IMR-90 (cell line): ENCODE measurements at regions not wholly inside any gene's neighbourhood (a gene's known extent, or its start where the extent isn't known, plus 50 kb on each side); places are given as distances from the start of the nearest gene placed in this dataset.

Experiments used
- ATAC-seq: fragments of 200-7000 bp; cut with Tn5 transposase; 2 replicates; pipeline ENCODE4 v1.9.1; 2020; ENCODE audit warnings: low read depth, mild to moderate bottlenecking, moderate library complexity
- BruUV-seq: library from RNA; stranded (reverse); fragments of 400-500 nt; replicated peaks from 2 replicates; lab custom pipeline; 2021; lab: Mats Ljungman, UMichigan
- CTCF ChIA-PET: fragments of 300-600 bp; formaldehyde crosslinking; extraction: SDS; loops from one replicate; lab custom pipeline; 2021; ENCODE audit warnings: antibody characterized with exemption; lab: Yijun Ruan, JAX
- POLR2A ChIA-PET: fragments of 300-600 bp; sonication (Branson Sonifier 250); formaldehyde crosslinking; loops from one replicate; lab custom pipeline; 2022; ENCODE audit warnings: antibody characterized with exemption; ENCODE audit not compliant: unreplicated experiment; lab: Charles Lee
- DNase-seq: peaks from one replicate; pipeline ENCODE4 v3.0.0; 2013
- H2AFZ ChIP-seq: replicated peaks from 2 replicates; pipeline ENCODE3; 2013; ENCODE audit warnings: low read length, mild to moderate bottlenecking; ENCODE audit not compliant: poor library complexity
- H2AK5ac ChIP-seq: 2 replicates; pipeline ENCODE4 v1.6.1; 2013; ENCODE audit warnings: low read depth, low read length, inconsistent platforms
- H2AK9ac ChIP-seq: replicated peaks from 2 replicates; pipeline ENCODE3; 2013; ENCODE audit warnings: mild to moderate bottlenecking, low read depth, low read length, moderate library complexity; ENCODE audit not compliant: poor library complexity
- H2BK120ac ChIP-seq: 2 replicates; pipeline ENCODE4 v1.6.1; 2013; ENCODE audit warnings: low read depth, low read length, inconsistent platforms
- H2BK15ac ChIP-seq: 3 replicates; pipeline ENCODE4 v1.6.1; 2013; ENCODE audit warnings: low read depth, low read length, inconsistent platforms
- H2BK20ac ChIP-seq: 2 replicates; pipeline ENCODE4 v1.6.1; 2013; ENCODE audit warnings: low read depth, mild to moderate bottlenecking, inconsistent platforms, low read length, moderate library complexity
- H2BK5ac ChIP-seq: 2 replicates; pipeline ENCODE4 v1.6.1; 2013; ENCODE audit warnings: mild to moderate bottlenecking, low read depth, low read length, inconsistent platforms; ENCODE audit not compliant: poor library complexity, severe bottlenecking
- H3K14ac ChIP-seq: replicated peaks from 2 replicates; pipeline ENCODE4 v1.6.1; 2013; ENCODE audit warnings: low read depth, low read length, inconsistent platforms
- H3K18ac ChIP-seq: 2 replicates; pipeline ENCODE4 v1.6.1; 2013; ENCODE audit warnings: low read depth, low read length, control low read depth
- H3K23ac ChIP-seq: 2 replicates; pipeline ENCODE4 v1.6.1; 2013; ENCODE audit warnings: low read depth, low read length, inconsistent platforms
- H3K27ac ChIP-seq: 2 replicates; pipeline ENCODE4 v1.5.1; 2013; ENCODE audit warnings: mild to moderate bottlenecking, control low read depth, low read length; ENCODE audit not compliant: insufficient read depth
- H3K27me3 ChIP-seq: 2 replicates; pipeline ENCODE4 v1.6.1; 2013; ENCODE audit warnings: low read length; ENCODE audit not compliant: control insufficient read depth, insufficient read depth
- H3K36me3 ChIP-seq: 2 replicates; pipeline ENCODE4 v1.6.1; 2013; ENCODE audit warnings: low read length, mixed read lengths; ENCODE audit not compliant: control insufficient read depth, insufficient read depth
- H3K4ac ChIP-seq: 2 replicates; pipeline ENCODE4 v1.6.1; 2013; ENCODE audit warnings: low read depth, low read length, inconsistent platforms
- H3K4me1 ChIP-seq: 2 replicates; pipeline ENCODE4 v1.6.1; 2013; ENCODE audit warnings: low read length, mixed read lengths; ENCODE audit not compliant: control insufficient read depth, insufficient read depth
- H3K4me2 ChIP-seq: 2 replicates; pipeline ENCODE4 v1.6.1; 2013; ENCODE audit warnings: low read depth, mild to moderate bottlenecking, control low read depth, low read length, moderate library complexity
- H3K4me3 ChIP-seq: 2 replicates; pipeline ENCODE4 v1.5.1; 2013; ENCODE audit warnings: low read depth, mild to moderate bottlenecking, control low read depth, low read length, moderate library complexity; ENCODE audit not compliant: insufficient read depth
- H3K56ac ChIP-seq: 2 replicates; pipeline ENCODE4 v1.6.1; 2013; ENCODE audit warnings: low read length, inconsistent platforms; ENCODE audit not compliant: insufficient read depth; ENCODE audit errors: extremely low read depth
- H3K79me1 ChIP-seq, 2 experiments: 2 replicates each; pipeline ENCODE4 v1.6.1; 2013; ENCODE audit warnings: low read length in 2 of 2, inconsistent platforms in 1 of 2, low read depth in 1 of 2
- H3K9ac ChIP-seq: 2 replicates; pipeline ENCODE4 v1.6.1; 2013; ENCODE audit warnings: low read depth, low read length, control low read depth
- H3K9me1 ChIP-seq: 2 replicates; pipeline ENCODE4 v1.6.1; 2013; ENCODE audit warnings: low read length, inconsistent platforms; ENCODE audit not compliant: insufficient read depth
- H3K9me3 ChIP-seq: 2 replicates; pipeline ENCODE4 v1.6.1; 2013; ENCODE audit warnings: low read length; ENCODE audit not compliant: control insufficient read depth, insufficient read depth
- H4K20me1 ChIP-seq: 2 replicates; pipeline ENCODE4 v1.6.1; 2013; ENCODE audit warnings: low read length, inconsistent platforms; ENCODE audit not compliant: insufficient read depth
- H4K5ac ChIP-seq: 2 replicates; pipeline ENCODE4 v1.6.1; 2013; ENCODE audit warnings: mild to moderate bottlenecking, low read depth, low read length, control low read depth
- H4K8ac ChIP-seq, 2 experiments: 2 replicates each; pipeline ENCODE4 v1.6.1; 2013; ENCODE audit warnings: low read depth in 2 of 2, low read length in 2 of 2, control low read depth in 1 of 2, inconsistent platforms in 1 of 2
- H4K91ac ChIP-seq: 2 replicates; pipeline ENCODE4 v1.6.1; 2013; ENCODE audit warnings: low read depth, low read length, inconsistent platforms; ENCODE audit not compliant: insufficient read depth
- FOS ChIP-seq: fragments of 150-350 bp; IDR thresholded peaks from 2 replicates; pipeline ENCODE4 v1.6.1; 2016; ENCODE audit warnings: low read depth, low read length
- MAFK ChIP-seq: IDR thresholded peaks from 2 replicates; pipeline ENCODE4 v1.6.1; 2012; ENCODE audit warnings: low read depth, low read length, improper control_type of control experiment
- MAZ ChIP-seq: IDR thresholded peaks from 2 replicates; pipeline ENCODE4 v1.6.1; 2012; ENCODE audit warnings: low read depth, mild to moderate bottlenecking, low read length, improper control_type of control experiment, moderate library complexity, borderline replicate concordance
- RCOR1 ChIP-seq: IDR thresholded peaks from 2 replicates; pipeline ENCODE4 v1.6.1; 2012; ENCODE audit warnings: mild to moderate bottlenecking, low read length, improper control_type of control experiment; ENCODE audit not compliant: insufficient replicate concordance
- WGBS, 2 experiments: methylation state at CpG; one replicate each; pipeline versions ENCODE4 v1.1.5 to v1.1.7; 2013; ENCODE audit warnings: missing lambda C conversion rate in 2 of 2; ENCODE audit not compliant: insufficient read length in 1 of 2; ENCODE audit errors: extremely low coverage in 2 of 2; 5-methylcytosine and 5-hydroxymethylcytosine counted together
- dilution Hi-C: fragments of 300-500 bp; cut with HindIII; formaldehyde crosslinking; loops from one replicate; pipeline ENCODE4 v1.14.3; 2018; ENCODE audit warnings: low sequenced_read_pairs; ENCODE audit not compliant: unreplicated experiment
- in situ Hi-C: fragments of 300-500 bp; cut with MboI; formaldehyde crosslinking; loops from 3 replicates; pipeline ENCODE4 v1.14.3; 2019; ENCODE audit warnings: low sequenced_read_pairs, inconsistent platforms, mixed read lengths
- intact Hi-C: fragments of 100-400 bp; cut with micrococcal nuclease; formaldehyde crosslinking; loops from 2 replicates; pipeline ENCODE4 v1.10.0; 2022
- TF ChIP-seq, protein P1 (sequence below): fragments of 150-350 bp; IDR thresholded peaks from 2 replicates; pipeline ENCODE4 v1.6.1; 2016; ENCODE audit warnings: low read depth, mild to moderate bottlenecking, low read length, moderate library complexity, borderline replicate concordance

GRCh38 chr5:62065050-62065449 lies 241.0 kb upstream of the KIF2A start:
- DNase-seq (no peak), ATAC-seq (no peak)
- in situ Hi-C loops = no loop called here
- Histone ChIP-seq H2BK15ac (no peak overlapping the region), H3K14ac (no peak overlapping the region), H3K27ac (no peak overlapping the region), H3K79me1 (no peaks in the 10 kb centered on the region), H3K4me1 (no peaks in the 10 kb centered on the region), H3K4me3 (no peak overlapping the region), H2AK5ac (no peak overlapping the region), H4K8ac (no peak overlapping the region), H3K56ac (no peak overlapping the region), H4K20me1 (no peaks in the 10 kb centered on the region), H3K9ac (no peak overlapping the region), H3K23ac (no peak overlapping the region), H3K27me3 (no peaks in the 10 kb centered on the region), H3K4ac (no peak overlapping the region), H3K9me1 (no peaks in the 10 kb centered on the region), H2AK9ac (no peak overlapping the region), H2AFZ (no peak overlapping the region), H4K5ac (no peak overlapping the region), H2BK5ac (no peak overlapping the region), H3K9me3 (no peaks in the 10 kb centered on the region), H2BK120ac (no peak overlapping the region), H3K18ac (no peak overlapping the region), H2BK20ac (no peak overlapping the region), H3K36me3 (no peaks in the 10 kb centered on the region), H4K91ac (no peak overlapping the region), H3K4me2 (no peak overlapping the region)
- BruUV-seq = no TSS peak
- intact Hi-C loops = no loop called here
- ChIA-PET POLR2A (no interaction called here), CTCF (no interaction called here)
- dilution Hi-C loops = no loop called here
- TF ChIP-seq RCOR1 (no peak), MAZ (no peak), MAFK (no peak), FOS (no peak)
- TF ChIP-seq, protein P1, sequence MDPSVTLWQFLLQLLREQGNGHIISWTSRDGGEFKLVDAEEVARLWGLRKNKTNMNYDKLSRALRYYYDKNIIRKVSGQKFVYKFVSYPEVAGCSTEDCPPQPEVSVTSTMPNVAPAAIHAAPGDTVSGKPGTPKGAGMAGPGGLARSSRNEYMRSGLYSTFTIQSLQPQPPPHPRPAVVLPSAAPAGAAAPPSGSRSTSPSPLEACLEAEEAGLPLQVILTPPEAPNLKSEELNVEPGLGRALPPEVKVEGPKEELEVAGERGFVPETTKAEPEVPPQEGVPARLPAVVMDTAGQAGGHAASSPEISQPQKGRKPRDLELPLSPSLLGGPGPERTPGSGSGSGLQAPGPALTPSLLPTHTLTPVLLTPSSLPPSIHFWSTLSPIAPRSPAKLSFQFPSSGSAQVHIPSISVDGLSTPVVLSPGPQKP = no peak
- WGBS, 2 experiments = no CpG with 5 or more reads among the region's 4 CpGs
